K562 (cell line): ENCODE measurements at regions not wholly inside any gene's neighbourhood (a gene's known extent, or its start where the extent isn't known, plus 50 kb on each side); places are given as distances from the start of the nearest gene placed in this dataset.

Experiments used
- ATAC-seq: fragments of 200-7000 bp; cut with Tn5 transposase; 3 replicates; pipeline ENCODE4 v1.9.1; 2020; ENCODE audit warnings: moderate library complexity
- BruUV-seq: library from RNA; stranded (reverse); fragments of 400-500 nt; replicated peaks from 2 replicates; lab custom pipeline; 2021; lab: Mats Ljungman, UMichigan
- CTCF ChIA-PET: fragments of 300-600 bp; formaldehyde crosslinking; extraction: SDS; loops from one replicate; lab custom pipeline; 2021; ENCODE audit warnings: low intra/inter-chr PET ratio; lab: Yijun Ruan, JAX
- POLR2A ChIA-PET: fragments of 300-600, 350-650 bp; sonication (Branson Sonifier 250); formaldehyde crosslinking; extraction: SDS; loops from one replicate; lab custom pipeline; 2021; ENCODE audit warnings: antibody characterized with exemption, inconsistent platforms; lab: Yijun Ruan, JAX
- DNase-seq, 4 experiments: peaks; one replicate each; pipeline versions ENCODE4 v3.0.0 to v3.0.0-alpha.2; 2011 to 2018; ENCODE audit warnings: low spot score in 3 of 4, mixed read lengths in 3 of 4; ENCODE audit errors: extremely low read depth in 1 of 4
- FAIRE-seq: peaks from 2 replicates; lab custom pipeline; 2011; peaks lifted over from hg19 to GRCh38; lab: Jason Lieb, UNC
- H2AFZ ChIP-seq: 2 replicates; pipeline ENCODE4 v1.6.0; 2011; ENCODE audit warnings: low read depth, low read length, control low read depth, inconsistent platforms
- H3K27ac ChIP-seq: fragments of 200-600 bp; 3 replicates; pipeline ENCODE4 v1.8.0; 2011; ENCODE audit warnings: low read depth, mild to moderate bottlenecking, control low read depth, inconsistent platforms, low read length, moderate library complexity, mixed read lengths; ENCODE audit errors: extremely low read depth
- H3K27me3 ChIP-seq, 2 experiments: fragments of 300-600 bp in 1 of 2; 2 replicates in 1 of 2; 3 replicates in 1 of 2; pipeline versions ENCODE4 v1.6.0 to v1.8.0; 2011; ENCODE audit warnings: inconsistent platforms in 2 of 2, low read length in 2 of 2, mild to moderate bottlenecking in 1 of 2, mixed read lengths in 1 of 2, moderate library complexity in 1 of 2; ENCODE audit not compliant: control insufficient read depth in 2 of 2, insufficient read depth in 2 of 2
- H3K36me3 ChIP-seq: fragments of 300-600 bp; 3 replicates; pipeline ENCODE4 v1.8.0; 2011; ENCODE audit warnings: mild to moderate bottlenecking, low read length, inconsistent platforms; ENCODE audit not compliant: control insufficient read depth, insufficient read depth
- H3K4me1 ChIP-seq, 2 experiments: fragments of 200-600 bp in 1 of 2; replicated peaks in 1 of 2; 2 replicates in 1 of 2; 3 replicates in 1 of 2; pipeline versions ENCODE4 v1.5.1 to v1.8.0; 2011; ENCODE audit warnings: inconsistent platforms in 2 of 2, low read length in 2 of 2, mild to moderate bottlenecking in 1 of 2, mixed read lengths in 1 of 2, moderate library complexity in 1 of 2; ENCODE audit not compliant: control insufficient read depth in 2 of 2, insufficient read depth in 2 of 2
- H3K4me2 ChIP-seq: 2 replicates; pipeline ENCODE4 v1.6.1; 2011; ENCODE audit warnings: low read length, control low read depth, inconsistent platforms, mixed read lengths; ENCODE audit not compliant: insufficient read depth
- H3K4me3 ChIP-seq: fragments of 200-600 bp; sonication (generic), shearing (Covaris generic); 2 replicates; pipeline ENCODE4 v1.5.1; 2016; ENCODE audit warnings: control low read depth, inconsistent platforms
- H3K79me2 ChIP-seq: fragments of 200-600 bp; 3 replicates; pipeline ENCODE4 v1.8.0; 2011; ENCODE audit warnings: low read length, inconsistent platforms; ENCODE audit not compliant: control insufficient read depth, insufficient read depth
- H3K9ac ChIP-seq, 2 experiments: 2 replicates each; pipeline versions ENCODE4 v1.6.0 to v1.6.1; 2011; ENCODE audit warnings: low read depth in 2 of 2, low read length in 2 of 2, control low read depth in 1 of 2, inconsistent platforms in 1 of 2, mild to moderate bottlenecking in 1 of 2, mixed read lengths in 1 of 2; ENCODE audit not compliant: insufficient read depth in 1 of 2
- H3K9me1 ChIP-seq: one replicate; pipeline ENCODE4 v1.6.0; 2011; ENCODE audit warnings: inconsistent platforms, mild to moderate bottlenecking, low read length, moderate library complexity; ENCODE audit not compliant: control insufficient read depth, insufficient read depth
- H3K9me3 ChIP-seq: replicated peaks from 2 replicates; pipeline ENCODE4 v1.5.1; 2011; ENCODE audit warnings: low read depth, low read length, inconsistent platforms; ENCODE audit not compliant: control insufficient read depth, insufficient read depth
- H4K20me1 ChIP-seq: replicated peaks from 2 replicates; pipeline ENCODE4 v1.6.1; 2011; ENCODE audit warnings: low read length, inconsistent platforms, mixed read lengths; ENCODE audit not compliant: control insufficient read depth, insufficient read depth
- ARID1B ChIP-seq: fragments of 450-650 bp; IDR thresholded peaks from 2 replicates; pipeline ENCODE4 v1.6.1; 2016; ENCODE audit warnings: antibody characterized with exemption, mild to moderate bottlenecking, inconsistent platforms
- ATF3 ChIP-seq, 2 experiments: fragments of 450-650 bp in 1 of 2; sonication (generic) in 1 of 2; formaldehyde crosslinking in 1 of 2; IDR thresholded peaks in 1 of 2; conservative IDR thresholded peaks in 1 of 2; 2 replicates each; pipeline versions ENCODE4 v1.6.1 to v1.8.1; 2016 to 2023; ENCODE audit warnings: mild to moderate bottlenecking in 2 of 2, moderate library complexity in 2 of 2, inconsistent platforms in 1 of 2, missing genetic modification reagents in 1 of 2
- CBFA2T3 ChIP-seq: fragments of 450-650 bp; IDR thresholded peaks from 2 replicates; pipeline ENCODE4 v1.6.1; 2017
- CTCF ChIP-seq, 3 experiments: IDR thresholded peaks in 2 of 3; conservative IDR thresholded peaks in 1 of 3; 2 replicates each; pipeline ENCODE4 v1.5.1; 2011 to 2012; ENCODE audit warnings: low read length in 3 of 3, mild to moderate bottlenecking in 3 of 3, control low read depth in 2 of 3, improper control_type of control experiment in 1 of 3, inconsistent platforms in 1 of 3, low read depth in 1 of 3, mixed read lengths in 1 of 3, moderate library complexity in 1 of 3; ENCODE audit not compliant: insufficient read depth in 2 of 3
- FOS ChIP-seq: IDR thresholded peaks from 3 replicates; pipeline ENCODE4 v1.6.1; 2011; ENCODE audit not compliant: insufficient read length; ENCODE audit errors: extremely low read depth
- FOSL1 ChIP-seq: fragments of 200-800 bp; sonication (Bioruptor generic); conservative IDR thresholded peaks from 2 replicates; pipeline ENCODE4 v1.6.1; 2016; ENCODE audit warnings: missing genetic modification characterization, missing compliant biosample characterization
- JUN ChIP-seq, 2 experiments: sonication (generic) in 1 of 2; formaldehyde crosslinking in 1 of 2; IDR thresholded peaks; 2 replicates each; pipeline versions ENCODE4 v1.6.1 to v1.8.0; 2012 to 2022; ENCODE audit warnings: borderline replicate concordance in 2 of 2, mild to moderate bottlenecking in 2 of 2, improper control_type of control experiment in 1 of 2, low read depth in 1 of 2, low read length in 1 of 2, missing genetic modification reagents in 1 of 2
- JUND ChIP-seq, 2 experiments: IDR thresholded peaks; 2 replicates in 1 of 2; 3 replicates in 1 of 2; pipeline ENCODE4 v1.6.1; 2011; ENCODE audit warnings: borderline replicate concordance in 2 of 2, low read depth in 2 of 2, low read length in 2 of 2, improper control_type of control experiment in 1 of 2, missing biosample characterization in 1 of 2, missing genetic modification characterization in 1 of 2, missing genetic modification reagents in 1 of 2
- KDM1A ChIP-seq, 2 experiments: fragments of 450-650 bp; IDR thresholded peaks; 2 replicates each; pipeline ENCODE4 v1.6.1; 2016; ENCODE audit warnings: mild to moderate bottlenecking in 2 of 2
- POLR3G ChIP-seq: IDR thresholded peaks from 2 replicates; pipeline ENCODE4 v1.6.1; 2011; ENCODE audit not compliant: insufficient read length, insufficient replicate concordance; ENCODE audit errors: extremely low read depth
- RCOR1 ChIP-seq, 2 experiments: IDR thresholded peaks; 2 replicates each; pipeline ENCODE4 v1.6.1; 2012; ENCODE audit warnings: low read depth in 2 of 2, low read length in 2 of 2, borderline replicate concordance in 1 of 2, improper control_type of control experiment in 1 of 2
- RNF2 ChIP-seq: sonication (generic); IDR thresholded peaks from 2 replicates; pipeline ENCODE4 v1.6.1; 2016
- SMARCA4 ChIP-seq: fragments of 450-650 bp; IDR thresholded peaks from 2 replicates; pipeline ENCODE4 v1.6.1; 2016
- SMARCE1 ChIP-seq: fragments of 450-650 bp; IDR thresholded peaks from 2 replicates; pipeline ENCODE4 v1.7.1; 2016; ENCODE audit warnings: mild to moderate bottlenecking
- ZNF449 ChIP-seq: fragments of 250-450 bp; sonication (Bioruptor Pico); IDR thresholded peaks from 2 replicates; pipeline ENCODE4 v1.8.0; 2022; ENCODE audit warnings: moderate library complexity, mild to moderate bottlenecking, inconsistent platforms
- in situ Hi-C: fragments of 300-500 bp; cut with MboI; formaldehyde crosslinking; loops from 4 replicates; pipeline ENCODE4 v1.15.0; 2018; ENCODE audit warnings: inconsistent platforms, mixed read lengths
- intact Hi-C: fragments of 100-400 bp; cut with micrococcal nuclease; formaldehyde crosslinking; loops from 2 replicates; pipeline ENCODE4 v1.14.2; 2022

- H4K20me1 ChIP-seq, result no peaks in the 10 kb centered on the region
- no peak overlapping the region for H3K27ac ChIP-seq
- TF ChIP-seq ZNF449 (CRISPR knock-in tag) (no peak), FOSL1 (peak; percentile 92), POLR3G (no peak), KDM1A (IDR thresholded peaks at IDR 0.05) (peak; percentile 40 to 66), ATF3 (IDR thresholded peaks at IDR 0.05) (peak; percentile 68), ATF3 (CRISPR knock-in tag; conservative IDR thresholded peaks at IDR 0.05) (no peak), SMARCA4 (peak; percentile 47; the same call in 1 of the 2 replicates), FOS (peak; percentile 27), RNF2 (no peak), RCOR1 (IDR thresholded peaks at IDR 0.05; ENCODE audit: borderline replicate concordance in 1 of 2, low read depth in 2 of 2, low read length in 2 of 2) (0 out of 4 replicates have a peak, but pooled peaks of 1 of the 2 experiments have one; percentile 41), SMARCE1 (peak; percentile 61; the same call in 1 of the 2 replicates), JUND (IDR thresholded peaks at IDR 0.05; ENCODE audit: borderline replicate concordance, low read depth, low read length) (peak; percentile 77), JUND (tag; IDR thresholded peaks at IDR 0.05; ENCODE audit: borderline replicate concordance, low read depth, low read length) (peak; percentile 78; the same call in 1 of the 3 replicates), CTCF (IDR thresholded peaks at IDR 0.05 in 2 of 3, conservative IDR thresholded peaks at IDR 0.05 in 1 of 3; ENCODE audit: insufficient read depth in 2 of 3, low read depth in 1 of 3, low read length in 3 of 3) (no peak), JUN (IDR thresholded peaks at IDR 0.05; ENCODE audit: borderline replicate concordance, low read depth, low read length) (peak; percentile 58; the same call in 1 of the 2 replicates), JUN (CRISPR knock-in tag; IDR thresholded peaks at IDR 0.05; ENCODE audit: borderline replicate concordance) (no peak), ARID1B (peak; percentile 58), CBFA2T3 (peak; percentile 36)
- ChIA-PET POLR2A (interaction anchor here (0.7 kb wide), 1 partner anchor 13 kb away, joined by 3 read pairs; no protein-coding TSS in a partner anchor), CTCF (no interaction called here)
- FAIRE-seq (no peak), ATAC-seq (no peak), DNase-seq (peak in 1 of 4 experiments; percentile 3)
- H3K9me1 ChIP-seq, result no peaks in the 10 kb centered on the region
- H2AFZ ChIP-seq, result no peak overlapping the region
- no peaks in the 10 kb centered on the region for H3K79me2 ChIP-seq
- H3K4me3 ChIP-seq, result no peak overlapping the region
- no peaks in the 10 kb centered on the region for H3K27me3 ChIP-seq
- H3K4me2 ChIP-seq, result no peak overlapping the region
- BruUV-seq, result no TSS peak
- intact Hi-C loops (no loop called here), in situ Hi-C loops (no loop called here)
- H3K9ac ChIP-seq, result no peak overlapping the region
- H3K4me1 ChIP-seq, result no peaks in the 10 kb centered on the region
- H3K9me3 ChIP-seq, result no peaks in the 10 kb centered on the region
- no peaks in the 10 kb centered on the region for H3K36me3 ChIP-seq
Measured at GRCh38 chr1:101371259-101371658, 134.4 kb downstream of the S1PR1 start.
